Lung (tissue), 11 donors: ENCODE measurements at regions not wholly inside any gene's neighbourhood (a gene's known extent, or its start where the extent isn't known, plus 50 kb on each side); places are given as distances from the start of the nearest gene placed in this dataset.
A peak's percentile ranks its signal among the peaks of the same experiment; 100 is the strongest.
"Not testable (repeated sequence)": the region's sequence is repeated elsewhere in the genome, so short reads cannot be mapped to it uniquely, and the experiment has no call there.

ENCODE experiments used
- ATAC-seq: fragments of 200-7000 bp; cut with Tn5 transposase; one replicate; pipeline ENCODE4 v1.9.1; 2020; ENCODE audit warnings: moderate number of reproducible peaks; ENCODE audit not compliant: insufficient read depth, low FRiP score
- DNase-seq, 3 donors: peaks; one replicate each; pipeline ENCODE4 v3.0.0-alpha.2; 2013 to 2017
- H3K27ac ChIP-seq, 2 donors: one replicate each; pipeline ENCODE4 v1.5.1; 2013; ENCODE audit warnings: mild to moderate bottlenecking in 2 of 2, moderate library complexity in 2 of 2, control low read depth in 1 of 2, inconsistent platforms in 1 of 2, low read depth in 1 of 2, low read length in 1 of 2
- H3K27me3 ChIP-seq, 3 donors: one replicate each; pipeline ENCODE4 v1.5.1; 2013; ENCODE audit warnings: low read length in 2 of 3; ENCODE audit not compliant: control insufficient read depth in 3 of 3, insufficient read depth in 3 of 3
- H3K36me3 ChIP-seq, 4 donors: one replicate each; pipeline ENCODE4 v1.5.1; 2013; ENCODE audit warnings: low read length in 4 of 4, mild to moderate bottlenecking in 1 of 4, moderate library complexity in 1 of 4; ENCODE audit not compliant: control insufficient read depth in 4 of 4, insufficient read depth in 4 of 4
- H3K4me1 ChIP-seq, 5 donors: one replicate each; pipeline ENCODE4 v1.5.1; 2013; ENCODE audit warnings: low read length in 5 of 5, mild to moderate bottlenecking in 2 of 5, moderate library complexity in 1 of 5; ENCODE audit not compliant: control insufficient read depth in 5 of 5, insufficient read depth in 5 of 5
- H3K4me3 ChIP-seq: one replicate; pipeline ENCODE4 v1.5.1; 2013; ENCODE audit warnings: mild to moderate bottlenecking, control low read depth, moderate library complexity
- H3K9ac ChIP-seq, 2 donors: one replicate each; pipeline ENCODE4 v1.5.1; 2013; ENCODE audit warnings: low read length in 2 of 2, control low read depth in 1 of 2; ENCODE audit not compliant: insufficient read depth in 1 of 2
- H3K9me3 ChIP-seq, 4 donors: one replicate each; pipeline ENCODE4 v1.5.1; 2013; ENCODE audit warnings: low read length in 3 of 4, mild to moderate bottlenecking in 1 of 4, moderate library complexity in 1 of 4; ENCODE audit not compliant: control insufficient read depth in 4 of 4, insufficient read depth in 3 of 4
- CTCF ChIP-seq: IDR thresholded peaks from 2 replicates; pipeline ENCODE4 v1.5.1; 2012; ENCODE audit warnings: mild to moderate bottlenecking; ENCODE audit errors: control extremely low read depth, extremely low read depth
- WGBS, 2 donors: extraction: QIAGEN DNeasy Blood & Tissue Kit; methylation state at CpG; one replicate each; pipeline ENCODE4 v1.1.7; 2013; 5-methylcytosine and 5-hydroxymethylcytosine counted together
- donor health status: control.
- donor health status: control.
- donor health status: Bipolar disorder and iron deficiency.
- donor health status: healthy.
- donor health status: DM: yes; HTN: yes; CAD: no.

GRCh38 chr13:70516226-70516625 lies 408.0 kb upstream of the KLHL1 start:
- H3K27ac ChIP-seq: no peak overlapping the region
- 76 to 85% methylated on average over 2 of the region's 2 CpGs for WGBS, 2 donors
- no peak overlapping the region for H3K9ac ChIP-seq
- H3K4me3 ChIP-seq: no peak overlapping the region
- H3K36me3 ChIP-seq: no peaks in the 10 kb centered on the region
- ATAC-seq: no peak
- no peaks in the 10 kb centered on the region for H3K4me1 ChIP-seq
- no peaks in the 10 kb centered on the region for H3K27me3 ChIP-seq
- TF ChIP-seq CTCF: no peak
- peak in 2 of 3 donors; percentile 6 to 50 for DNase-seq
- peaks cover 0 to 1% (median 0%) of the 10 kb centered on the region in 4 donors for H3K9me3 ChIP-seq

- H3K9me3 ChIP-seq, H3K36me3 ChIP-seq, DNase-seq, H3K4me1 ChIP-seq, H3K27ac ChIP-seq, H3K4me3 ChIP-seq, ATAC-seq, H3K27me3 ChIP-seq, H3K9ac ChIP-seq: not testable (repeated sequence)
- 95 to 97% methylated on average over 31 to 40 of the region's 40 CpGs for WGBS, 2 donors
These were observed 403.7 kb upstream of the KLHL1 start for GRCh38 chr13:70511861-70512417.

DNA sequence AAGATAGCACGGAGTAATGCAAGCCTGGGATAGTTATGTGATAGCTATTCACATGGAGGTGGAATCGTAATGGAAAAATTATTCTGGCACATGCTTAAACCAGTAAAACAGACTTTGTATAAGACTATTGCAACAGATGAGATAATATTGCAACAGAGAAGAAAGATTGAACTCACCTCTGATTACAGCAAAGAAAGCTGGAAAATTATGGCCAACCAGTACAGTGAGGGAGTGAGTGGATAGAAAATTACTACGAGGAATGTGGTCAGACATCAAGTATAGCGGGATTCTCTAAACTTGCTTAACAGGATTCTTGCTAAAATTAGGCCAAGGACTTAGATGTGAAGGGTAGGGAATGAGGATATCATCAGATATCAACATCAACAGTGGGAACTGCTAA lies 397.6 kb upstream of the KLHL1 start:
- no peak overlapping the region for H3K27ac ChIP-seq
- no peak for TF ChIP-seq CTCF
- 70 to 85% methylated on average over 4 of the region's 4 CpGs for WGBS, 2 donors
- DNase-seq (no peak), ATAC-seq (no peak)
- H3K9me3 ChIP-seq: peaks cover 0 to 2% (median 0%) of the 10 kb centered on the region in 4 donors
- H3K27me3 ChIP-seq: no peaks in the 10 kb centered on the region
- no peak overlapping the region for H3K9ac ChIP-seq
- no peak overlapping the region for H3K4me3 ChIP-seq
- no peaks in the 10 kb centered on the region for H3K4me1 ChIP-seq
- no peaks in the 10 kb centered on the region for H3K36me3 ChIP-seq

- Histone ChIP-seq H3K27me3 (no peaks in the 10 kb centered on the region), H3K36me3 (no peaks in the 10 kb centered on the region), H3K27ac (no peak overlapping the region), H3K9ac (no peak overlapping the region), H3K4me1 (no peaks in the 10 kb centered on the region), H3K9me3 (no peaks in the 10 kb centered on the region), H3K4me3 (no peak overlapping the region)
- no peak for TF ChIP-seq CTCF
- ATAC-seq (no peak), DNase-seq (no peak)
- WGBS, 2 donors: 67 to 68% methylated on average over 1 of the region's 1 CpG
These were observed 394.7 kb upstream of the KLHL1 start for GRCh38 chr13:70502944-70503343.
